GM12892 (cell line): ENCODE measurements at regions not wholly inside any gene's neighbourhood (a gene's known extent, or its start where the extent isn't known, plus 50 kb on each side); places are given as distances from the start of the nearest gene placed in this dataset.

Experiments
- POLR2A ChIP-seq: IDR thresholded peaks from 2 replicates; pipeline ENCODE4 v1.6.1; 2011; ENCODE audit warnings: low read depth, low read length, control low read depth
- POLR2AphosphoS5 ChIP-seq: IDR thresholded peaks from 2 replicates; pipeline ENCODE4 v1.6.1; 2011; ENCODE audit warnings: low read depth, low read length, control low read depth

DNA sequence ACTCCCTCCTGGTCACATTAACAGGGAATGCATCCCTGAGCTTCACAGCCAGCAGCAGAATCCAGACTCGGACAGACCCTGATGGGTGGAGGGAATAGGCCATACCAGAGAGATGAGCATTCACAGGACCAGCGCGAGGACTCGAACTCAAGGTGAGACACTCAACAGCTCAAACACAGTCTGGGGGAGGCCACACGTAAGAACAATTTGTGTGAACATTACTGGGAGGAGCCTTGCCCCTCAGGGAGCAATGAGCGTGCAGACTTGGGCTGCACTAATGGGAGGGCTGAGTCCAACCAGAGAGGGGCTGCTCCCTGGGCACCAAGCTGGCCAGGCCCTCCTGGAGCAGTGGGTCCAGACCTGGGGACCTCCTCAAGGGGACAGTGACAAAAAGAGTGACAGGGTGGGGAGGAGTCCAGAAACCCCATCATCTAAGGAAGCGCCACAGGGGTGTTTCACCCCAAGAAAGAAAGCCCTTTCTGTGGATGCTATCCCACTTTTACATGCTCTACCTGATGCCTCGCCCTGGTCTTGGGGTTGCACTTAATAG, 118.4 kb downstream of the MRPL14 start:
- TF ChIP-seq POLR2A (no peak), POLR2AphosphoS5 (no peak)
